PC-9 (cell line): ENCODE measurements at regions not wholly inside any gene's neighbourhood (a gene's known extent, or its start where the extent isn't known, plus 50 kb on each side); places are given as distances from the start of the nearest gene placed in this dataset.

Source experiments
- EZH2 ChIP-seq: fragments of 200-600 bp; sonication (generic); IDR thresholded peaks from 2 replicates; pipeline ENCODE4 v1.8.0; 2017; ENCODE audit warnings: antibody characterized with exemption, low read depth
- TF ChIP-seq, protein P1 (sequence below): fragments of 200-600 bp; sonication (generic); conservative IDR thresholded peaks from 2 replicates; pipeline ENCODE4 v1.6.1; 2017; ENCODE audit warnings: mixed run types, antibody characterized with exemption, mild to moderate bottlenecking, moderate library complexity

DNA sequence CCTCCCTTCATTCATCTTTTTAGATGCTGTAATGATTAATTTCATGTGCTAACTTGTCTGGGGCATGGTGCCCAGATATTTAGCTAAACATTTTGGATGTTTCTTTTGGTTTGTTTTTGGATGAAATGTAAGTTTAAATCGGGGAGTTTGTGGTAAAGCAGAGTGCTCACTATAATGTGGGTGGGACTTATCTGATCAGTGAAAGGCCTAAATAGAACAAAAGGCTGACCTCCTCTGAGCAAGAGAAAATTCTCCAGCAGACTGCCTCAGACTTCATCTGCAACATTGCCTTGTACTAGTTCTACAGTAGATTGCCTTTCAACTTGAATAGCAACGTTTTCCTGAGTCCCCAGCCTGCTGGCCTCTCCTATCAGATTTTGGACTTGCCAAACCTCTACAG, 183.6 kb downstream of the S1PR1 start:
- TF ChIP-seq, protein P1, sequence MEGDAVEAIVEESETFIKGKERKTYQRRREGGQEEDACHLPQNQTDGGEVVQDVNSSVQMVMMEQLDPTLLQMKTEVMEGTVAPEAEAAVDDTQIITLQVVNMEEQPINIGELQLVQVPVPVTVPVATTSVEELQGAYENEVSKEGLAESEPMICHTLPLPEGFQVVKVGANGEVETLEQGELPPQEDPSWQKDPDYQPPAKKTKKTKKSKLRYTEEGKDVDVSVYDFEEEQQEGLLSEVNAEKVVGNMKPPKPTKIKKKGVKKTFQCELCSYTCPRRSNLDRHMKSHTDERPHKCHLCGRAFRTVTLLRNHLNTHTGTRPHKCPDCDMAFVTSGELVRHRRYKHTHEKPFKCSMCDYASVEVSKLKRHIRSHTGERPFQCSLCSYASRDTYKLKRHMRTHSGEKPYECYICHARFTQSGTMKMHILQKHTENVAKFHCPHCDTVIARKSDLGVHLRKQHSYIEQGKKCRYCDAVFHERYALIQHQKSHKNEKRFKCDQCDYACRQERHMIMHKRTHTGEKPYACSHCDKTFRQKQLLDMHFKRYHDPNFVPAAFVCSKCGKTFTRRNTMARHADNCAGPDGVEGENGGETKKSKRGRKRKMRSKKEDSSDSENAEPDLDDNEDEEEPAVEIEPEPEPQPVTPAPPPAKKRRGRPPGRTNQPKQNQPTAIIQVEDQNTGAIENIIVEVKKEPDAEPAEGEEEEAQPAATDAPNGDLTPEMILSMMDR: no peak
- TF ChIP-seq EZH2: no peak
